B cell (primary cell): ENCODE measurements at regions not wholly inside any gene's neighbourhood (a gene's known extent, or its start where the extent isn't known, plus 50 kb on each side); places are given as distances from the start of the nearest gene placed in this dataset.

ENCODE experiments used
- ATAC-seq: fragments of 200-7000 bp; cut with Tn5 transposase; one replicate; pipeline ENCODE4 v1.10.0; 2021; ENCODE audit warnings: low read depth, mild to moderate bottlenecking, moderate number of reproducible peaks, moderate library complexity
- CTCF ChIA-PET: fragments of 350-600 bp; sonication (Branson Sonifier 250); formaldehyde crosslinking; loops from one replicate; lab custom pipeline; 2021; ENCODE audit warnings: antibody characterized with exemption, inconsistent platforms; lab: Charles Lee
- POLR2A ChIA-PET: fragments of 350-600 bp; sonication (Branson Sonifier 250); formaldehyde crosslinking; loops from one replicate; lab custom pipeline; 2021; ENCODE audit warnings: antibody characterized with exemption; lab: Charles Lee
- DNase-seq: peaks from one replicate; pipeline ENCODE4 v3.0.0; 2013
- H2AFZ ChIP-seq: 2 replicates; pipeline ENCODE4 v1.6.1; 2012; ENCODE audit warnings: mild to moderate bottlenecking, low read depth, low read length; ENCODE audit not compliant: insufficient read depth, poor library complexity, severe bottlenecking
- H3K27ac ChIP-seq, 2 donors: 1 replicate in 1 of 2; 2 replicates in 1 of 2; pipeline ENCODE4 v1.5.1; 2012 to 2013; ENCODE audit warnings: low read length in 2 of 2, mild to moderate bottlenecking in 2 of 2, moderate library complexity in 1 of 2
- H3K27me3 ChIP-seq, 4 experiments: fragments of 200-600 bp in 1 of 4; sonication (generic) in 1 of 4; replicated peaks in 1 of 4; 1 replicate in 2 of 4; 2 replicates in 2 of 4; pipeline versions ENCODE4 v1.6.1 to v1.7.0; 2013 to 2016; ENCODE audit warnings: low read length in 3 of 4, mild to moderate bottlenecking in 2 of 4, mixed read lengths in 1 of 4, moderate library complexity in 1 of 4; ENCODE audit not compliant: insufficient read depth in 4 of 4, control insufficient read depth in 3 of 4; ENCODE audit errors: control extremely low read depth in 1 of 4
- H3K36me3 ChIP-seq, 2 experiments: replicated peaks in 1 of 2; 1 replicate in 1 of 2; 2 replicates in 1 of 2; pipeline versions ENCODE4 v1.6.1 to v1.7.1; 2013; ENCODE audit warnings: low read length in 1 of 2; ENCODE audit not compliant: insufficient read depth in 2 of 2, control insufficient read depth in 1 of 2; ENCODE audit errors: control extremely low read depth in 1 of 2, extremely low read depth in 1 of 2
- H3K4me1 ChIP-seq, 2 donors: fragments of 200-600 bp in 1 of 2; sonication (generic) in 1 of 2; 1 replicate in 1 of 2; 2 replicates in 1 of 2; pipeline versions ENCODE4 v1.5.1 to v1.6.1; 2013 to 2017; ENCODE audit warnings: low read length in 2 of 2; ENCODE audit not compliant: control insufficient read depth in 2 of 2, insufficient read depth in 2 of 2
- H3K4me2 ChIP-seq: replicated peaks from 2 replicates; pipeline ENCODE3; 2012; ENCODE audit warnings: mild to moderate bottlenecking, low read depth, low read length; ENCODE audit not compliant: poor library complexity, severe bottlenecking
- H3K4me3 ChIP-seq, 5 experiments: fragments of 200-600 bp in 1 of 5; sonication (generic) in 1 of 5; 1 replicate in 3 of 5; 2 replicates in 2 of 5; pipeline versions ENCODE4 v1.5.1 to v1.7.0; 2011 to 2016; ENCODE audit warnings: low read length in 4 of 5, mild to moderate bottlenecking in 4 of 5, low read depth in 2 of 5, control low read depth in 1 of 5, moderate library complexity in 1 of 5; ENCODE audit not compliant: insufficient read depth in 1 of 5; ENCODE audit errors: control extremely low read depth in 1 of 5, extremely low read depth in 1 of 5
- H3K79me2 ChIP-seq: fragments of 200-600 bp; sonication (generic); one replicate; pipeline ENCODE4 v1.6.0; 2016; ENCODE audit warnings: low read length; ENCODE audit not compliant: control insufficient read depth, insufficient read depth
- H3K9ac ChIP-seq: fragments of 200-600 bp; sonication (generic); 2 replicates; pipeline ENCODE4 v1.6.1; 2017; ENCODE audit warnings: mild to moderate bottlenecking, low read length, moderate library complexity
- H3K9me3 ChIP-seq, 3 donors: one replicate each; pipeline versions ENCODE4 v1.6.1 to v1.7.1; 2013; ENCODE audit warnings: low read length in 2 of 3; ENCODE audit not compliant: control insufficient read depth in 2 of 3, insufficient read depth in 1 of 3; ENCODE audit errors: control extremely low read depth in 1 of 3
- H4K20me1 ChIP-seq: 2 replicates; pipeline ENCODE4 v1.6.0; 2012; ENCODE audit warnings: mild to moderate bottlenecking, low read length; ENCODE audit not compliant: insufficient read depth, control insufficient read depth, poor library complexity, severe bottlenecking
- H3K27ac Mint-ChIP-seq: one replicate; pipeline ENCODE4 v1.8.0; 2021; ENCODE audit warnings: mixed read lengths
- H3K27me3 Mint-ChIP-seq: one replicate; pipeline ENCODE4 v1.8.0; 2021; ENCODE audit warnings: mixed read lengths
- H3K4me1 Mint-ChIP-seq: one replicate; pipeline ENCODE4 v1.8.0; 2021; ENCODE audit warnings: mixed read lengths
- H3K4me3 Mint-ChIP-seq: one replicate; pipeline ENCODE4 v1.8.0; 2021; ENCODE audit warnings: mixed read lengths
- H3K9me3 Mint-ChIP-seq: one replicate; pipeline ENCODE4 v1.8.0; 2022; ENCODE audit warnings: mixed read lengths; ENCODE audit not compliant: insufficient read depth
- CTCF ChIP-seq: fragments of 200-600 bp; IDR thresholded peaks from one replicate; pipeline ENCODE4 v1.8.0; 2022; ENCODE audit warnings: antibody characterized with exemption, mild to moderate bottlenecking
- EZH2 ChIP-seq: IDR thresholded peaks from 2 replicates; pipeline ENCODE4 v1.6.1; 2012; ENCODE audit warnings: borderline replicate concordance, low read depth, mild to moderate bottlenecking, moderate library complexity, low read length; ENCODE audit not compliant: insufficient read depth, poor library complexity, severe bottlenecking
- WGBS: methylation state at CpG from one replicate; pipeline ENCODE4 v1.1.5; 2013; ENCODE audit warnings: missing lambda C conversion rate; ENCODE audit not compliant: insufficient coverage; 5-methylcytosine and 5-hydroxymethylcytosine counted together
- intact Hi-C: fragments of 100-400 bp; cut with micrococcal nuclease; formaldehyde crosslinking; loops from one replicate; pipeline ENCODE4 v1.10.0; 2022

GRCh38 chr13:106286811-106287210 is 248.7 kb downstream of the EFNB2 start:
- no peak for DNase-seq
- WGBS = 50% methylated on average over 2 of the region's 3 CpGs

GRCh38 chr13:106284358-106284757 is 251.1 kb downstream of the EFNB2 start:
- Histone ChIP-seq H2AFZ (no peak overlapping the region), H3K9ac (no peak overlapping the region), H3K79me2 (no peaks in the 10 kb centered on the region), H3K27me3 (no peaks in the 10 kb centered on the region), H3K9me3 (no peaks in the 10 kb centered on the region), H3K4me3 (no peak overlapping the region), H3K27ac (no peak overlapping the region), H4K20me1 (no peaks in the 10 kb centered on the region), H3K4me2 (no peak overlapping the region), H3K4me1 (no peaks in the 10 kb centered on the region), H3K36me3 (no peaks in the 10 kb centered on the region)
- no peaks in the 10 kb centered on the region for H3K27me3 Mint-ChIP-seq
- ATAC-seq (no peak), DNase-seq (no peak)
- CTCF ChIA-PET = no interaction called here
- intact Hi-C loops = no loop called here
- H3K4me3 Mint-ChIP-seq = no peak overlapping the region
- TF ChIP-seq EZH2 (no peak), CTCF (no peak)
- no peak overlapping the region for H3K27ac Mint-ChIP-seq
- POLR2A ChIA-PET = no interaction called here
- WGBS = no CpG with 5 or more reads among the region's 2 CpGs
- no peaks in the 10 kb centered on the region for H3K9me3 Mint-ChIP-seq
- H3K4me1 Mint-ChIP-seq = no peaks in the 10 kb centered on the region

More at GRCh38 chr13:106286811-106287210, 248.7 kb downstream of the EFNB2 start:
- Mint-ChIP-seq H3K4me1 (no peaks in the 10 kb centered on the region), H3K27ac (no peak overlapping the region), H3K27me3 (no peaks in the 10 kb centered on the region), H3K9me3 (no peaks in the 10 kb centered on the region), H3K4me3 (no peak overlapping the region)
- Histone ChIP-seq H3K9ac (no peak overlapping the region), H3K27ac (no peak overlapping the region), H4K20me1 (no peaks in the 10 kb centered on the region), H2AFZ (no peak overlapping the region), H3K4me3 (no peak overlapping the region), H3K79me2 (no peaks in the 10 kb centered on the region), H3K4me1 (no peaks in the 10 kb centered on the region), H3K9me3 (no peaks in the 10 kb centered on the region), H3K36me3 (no peaks in the 10 kb centered on the region), H3K4me2 (no peak overlapping the region), H3K27me3 (no peaks in the 10 kb centered on the region)
- POLR2A ChIA-PET = no interaction called here
- intact Hi-C loops = no loop called here
- no peak for ATAC-seq
- TF ChIP-seq CTCF (no peak), EZH2 (no peak)
- CTCF ChIA-PET = no interaction called here
